MCF 10A (cell line): ENCODE measurements at regions not wholly inside any gene's neighbourhood (a gene's known extent, or its start where the extent isn't known, plus 50 kb on each side); places are given as distances from the start of the nearest gene placed in this dataset.

Experiments used
- BruUV-seq: library from RNA; stranded (reverse); fragments of 400-500 nt; replicated peaks from 2 replicates; lab custom pipeline; 2021; lab: Mats Ljungman, UMichigan
- CTCF ChIA-PET: fragments of 300-600 bp; sonication (Branson Sonifier 250); formaldehyde crosslinking; extraction: SDS; loops from one replicate; lab custom pipeline; 2021; ENCODE audit warnings: antibody characterized with exemption, inconsistent platforms; lab: Yijun Ruan, JAX
- POLR2A ChIA-PET: fragments of 300-600, 350-650 bp; sonication (Branson Sonifier 250); formaldehyde crosslinking; extraction: SDS; loops from one replicate; lab custom pipeline; 2020; ENCODE audit warnings: antibody characterized with exemption, inconsistent platforms; lab: Yijun Ruan, JAX
- DNase-seq: peaks from one replicate; pipeline ENCODE4 v3.0.0-alpha.2; 2018; ENCODE audit not compliant: unreplicated experiment
- H3K27ac Mint-ChIP-seq: one replicate; pipeline ENCODE4 v1.8.0; 2022; ENCODE audit warnings: mild to moderate bottlenecking, low read depth, mixed read lengths; ENCODE audit not compliant: unreplicated experiment
- H3K27me3 Mint-ChIP-seq: one replicate; pipeline ENCODE4 v1.8.0; 2022; ENCODE audit warnings: mixed read lengths; ENCODE audit not compliant: insufficient read depth, unreplicated experiment
- H3K36me3 Mint-ChIP-seq: one replicate; pipeline ENCODE4 v1.8.0; 2022; ENCODE audit warnings: mild to moderate bottlenecking, moderate library complexity, mixed read lengths; ENCODE audit not compliant: insufficient read depth, unreplicated experiment
- H3K4me1 Mint-ChIP-seq: one replicate; pipeline ENCODE4 v1.8.0; 2022; ENCODE audit warnings: mixed read lengths; ENCODE audit not compliant: insufficient read depth, unreplicated experiment
- H3K4me3 Mint-ChIP-seq: one replicate; pipeline ENCODE4 v1.8.0; 2022; ENCODE audit warnings: mild to moderate bottlenecking, moderate library complexity, mixed read lengths; ENCODE audit not compliant: unreplicated experiment
- H3K9me3 Mint-ChIP-seq: one replicate; pipeline ENCODE4 v1.8.0; 2022; ENCODE audit warnings: mixed read lengths; ENCODE audit not compliant: unreplicated experiment
- intact Hi-C: fragments of 100-400 bp; cut with micrococcal nuclease; formaldehyde crosslinking; loops from 2 replicates; pipeline ENCODE4 v1.14.1; 2022
- TF ChIP-seq, protein P1 (sequence below): fragments of 200-600 bp; IDR thresholded peaks from one replicate; pipeline ENCODE4 v1.8.0; 2022; ENCODE audit warnings: antibody characterized with exemption, mild to moderate bottlenecking; ENCODE audit not compliant: unreplicated experiment

DNA sequence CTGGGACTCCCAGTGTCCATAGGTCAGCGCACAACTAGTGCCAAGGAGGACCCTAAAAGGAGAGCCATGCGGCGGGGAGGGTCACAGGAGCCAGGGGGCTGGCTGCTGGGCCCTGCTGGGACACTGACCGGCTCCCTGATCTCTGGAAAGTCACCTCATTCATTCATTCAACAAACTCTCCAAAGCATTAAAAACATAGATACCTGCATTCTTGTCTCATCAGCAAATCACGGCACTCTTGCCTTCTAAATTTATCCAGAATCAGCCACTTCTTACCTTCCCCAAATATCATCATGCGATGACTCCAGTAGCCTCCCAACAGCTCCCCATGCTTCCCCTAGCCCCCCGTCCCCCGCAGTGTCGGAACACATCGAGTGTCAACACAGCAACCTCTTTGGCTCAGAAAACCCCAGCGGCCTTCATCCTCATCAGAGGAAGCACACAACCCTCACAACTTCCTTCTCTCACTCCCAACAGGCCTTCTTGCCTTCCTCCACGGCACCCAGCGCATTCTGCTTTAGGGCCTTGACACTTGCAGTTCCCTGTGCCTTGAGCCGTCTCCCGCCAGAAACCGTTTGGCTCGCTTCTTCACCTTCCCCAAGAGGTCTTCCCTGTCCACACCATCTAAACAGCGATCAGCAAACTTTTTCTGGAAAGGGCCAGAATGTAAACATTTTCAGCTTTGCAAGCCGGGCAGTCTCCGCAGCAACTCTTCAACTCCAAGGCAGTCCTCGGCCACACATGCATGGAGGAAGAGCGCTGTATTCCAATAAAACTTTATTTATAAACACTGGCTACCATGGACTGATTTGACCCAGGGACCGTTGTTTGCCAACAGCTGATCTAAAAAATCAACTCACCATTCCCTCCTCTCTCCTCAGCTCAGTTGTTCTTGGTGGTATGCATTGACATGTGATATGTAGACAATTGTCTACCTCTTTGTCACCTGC is 119.5 kb upstream of the TNRC6C start:
- intact Hi-C loops = loop anchor here (10.0 kb wide), 1 partner anchor 46 kb away; no protein-coding TSS in a partner anchor
- Mint-ChIP-seq H3K4me3 (no peak overlapping the region), H3K36me3 (peaks cover 16% of the 10 kb centered on the region), H3K4me1 (peaks cover 18% of the 10 kb centered on the region), H3K27me3 (no peaks in the 10 kb centered on the region), H3K9me3 (peaks cover 11% of the 10 kb centered on the region), H3K27ac (no peak overlapping the region)
- TF ChIP-seq, protein P1, sequence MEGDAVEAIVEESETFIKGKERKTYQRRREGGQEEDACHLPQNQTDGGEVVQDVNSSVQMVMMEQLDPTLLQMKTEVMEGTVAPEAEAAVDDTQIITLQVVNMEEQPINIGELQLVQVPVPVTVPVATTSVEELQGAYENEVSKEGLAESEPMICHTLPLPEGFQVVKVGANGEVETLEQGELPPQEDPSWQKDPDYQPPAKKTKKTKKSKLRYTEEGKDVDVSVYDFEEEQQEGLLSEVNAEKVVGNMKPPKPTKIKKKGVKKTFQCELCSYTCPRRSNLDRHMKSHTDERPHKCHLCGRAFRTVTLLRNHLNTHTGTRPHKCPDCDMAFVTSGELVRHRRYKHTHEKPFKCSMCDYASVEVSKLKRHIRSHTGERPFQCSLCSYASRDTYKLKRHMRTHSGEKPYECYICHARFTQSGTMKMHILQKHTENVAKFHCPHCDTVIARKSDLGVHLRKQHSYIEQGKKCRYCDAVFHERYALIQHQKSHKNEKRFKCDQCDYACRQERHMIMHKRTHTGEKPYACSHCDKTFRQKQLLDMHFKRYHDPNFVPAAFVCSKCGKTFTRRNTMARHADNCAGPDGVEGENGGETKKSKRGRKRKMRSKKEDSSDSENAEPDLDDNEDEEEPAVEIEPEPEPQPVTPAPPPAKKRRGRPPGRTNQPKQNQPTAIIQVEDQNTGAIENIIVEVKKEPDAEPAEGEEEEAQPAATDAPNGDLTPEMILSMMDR = no peak
- ChIA-PET CTCF (no interaction called here), POLR2A (no interaction called here)
- BruUV-seq = no TSS peak
- DNase-seq = no peak

DNA sequence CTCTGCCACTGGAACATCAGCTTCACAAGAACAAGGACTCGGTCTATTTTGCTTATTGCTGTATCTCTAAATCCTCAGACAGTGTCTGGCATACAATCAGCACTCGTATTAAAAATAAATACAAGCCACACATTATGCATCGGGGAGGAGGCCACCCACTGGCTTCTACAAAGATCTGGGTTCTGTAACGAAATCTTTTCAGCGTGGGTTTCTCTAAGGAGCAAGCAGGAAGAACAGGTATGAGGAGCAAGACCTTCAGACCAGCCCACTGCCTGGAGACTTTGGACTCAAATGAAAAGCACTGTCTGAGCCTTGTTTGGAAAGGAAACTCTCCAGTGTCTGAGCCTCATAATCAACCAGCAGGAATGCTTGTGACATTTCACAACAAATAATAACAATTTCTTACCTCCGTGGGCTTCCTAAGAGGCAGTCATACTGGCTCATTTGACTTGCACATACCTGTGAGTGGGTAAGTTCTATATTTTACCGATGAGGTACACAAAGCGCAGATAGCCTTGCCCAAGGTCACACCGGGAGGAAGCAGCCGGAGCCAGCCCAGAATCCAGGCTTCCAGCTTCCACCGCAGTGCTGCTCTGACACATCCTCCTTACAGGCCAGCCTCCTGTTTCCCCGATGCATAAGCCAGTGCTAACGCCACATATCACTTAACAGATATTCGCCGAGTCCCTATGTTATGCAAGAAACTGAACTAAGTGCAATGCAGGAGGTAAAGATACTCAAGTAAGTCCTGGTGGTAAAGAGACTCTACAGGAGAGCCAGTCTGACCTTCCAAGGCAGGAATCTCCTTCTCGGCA is 118.6 kb upstream of the TNRC6C start:
- peaks cover 9% of the 10 kb centered on the region for H3K4me1 Mint-ChIP-seq
- no peaks in the 10 kb centered on the region for H3K27me3 Mint-ChIP-seq
- TF ChIP-seq, protein P1 = no peak
- H3K27ac Mint-ChIP-seq = no peak overlapping the region
- H3K36me3 Mint-ChIP-seq = peaks cover 16% of the 10 kb centered on the region
- DNase-seq = no peak
- peaks cover 11% of the 10 kb centered on the region for H3K9me3 Mint-ChIP-seq
- no TSS peak for BruUV-seq
- ChIA-PET CTCF (interaction anchor here (0.6 kb wide), 1 partner anchor 638 kb away, joined by 4 read pairs; no protein-coding TSS in a partner anchor), POLR2A (no interaction called here)
- intact Hi-C loops = loop anchor here (10.0 kb wide), 1 partner anchor 45 kb away; no protein-coding TSS in a partner anchor
- H3K4me3 Mint-ChIP-seq = no peak overlapping the region

DNA sequence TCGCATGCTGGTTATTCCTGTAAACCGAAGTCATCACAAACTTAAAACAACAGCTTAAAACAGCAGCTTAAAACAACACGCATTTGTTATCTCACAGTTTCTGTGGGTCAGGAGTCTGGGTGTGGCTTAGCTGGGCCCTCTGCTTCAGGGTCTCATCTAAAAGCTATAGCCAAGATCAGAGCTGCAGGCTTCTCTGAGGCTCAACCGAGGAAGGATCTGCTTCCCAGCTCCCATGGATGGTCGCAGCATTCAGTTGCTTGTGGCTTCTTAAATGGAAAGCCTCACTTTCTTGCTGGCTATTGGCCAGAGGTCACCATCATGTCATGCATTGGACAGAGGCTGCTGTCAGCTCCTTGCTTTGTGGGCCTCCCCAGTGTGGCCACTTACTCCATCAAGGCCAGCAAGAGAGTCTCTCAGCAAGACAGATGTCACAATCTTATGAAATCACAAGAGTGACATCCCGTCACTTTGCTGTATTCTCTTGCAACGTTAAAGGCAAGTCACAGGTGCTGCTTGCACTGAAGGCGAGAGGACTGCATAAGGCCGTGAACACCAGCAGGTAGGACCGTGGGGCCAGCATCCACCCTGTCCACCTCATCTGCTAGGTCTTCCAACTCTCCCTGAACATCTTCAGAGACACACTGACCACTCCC is 117.9 kb upstream of the TNRC6C start:
- no TSS peak for BruUV-seq
- peaks cover 16% of the 10 kb centered on the region for H3K36me3 Mint-ChIP-seq
- no peaks in the 10 kb centered on the region for H3K27me3 Mint-ChIP-seq
- peaks cover 11% of the 10 kb centered on the region for H3K9me3 Mint-ChIP-seq
- DNase-seq = no peak
- TF ChIP-seq, protein P1 = no peak
- POLR2A ChIA-PET = no interaction called here
- H3K27ac Mint-ChIP-seq = no peak overlapping the region
- CTCF ChIA-PET = interaction anchor here (0.6 kb wide), 1 partner anchor 637 kb away, joined by 4 read pairs; no protein-coding TSS in a partner anchor
- H3K4me1 Mint-ChIP-seq = peaks cover 7% of the 10 kb centered on the region
- H3K4me3 Mint-ChIP-seq = no peak overlapping the region
- intact Hi-C loops = no loop called here
